Panc1 (cell line): ENCODE measurements at regions not wholly inside any gene's neighbourhood (a gene's known extent, or its start where the extent isn't known, plus 50 kb on each side); places are given as distances from the start of the nearest gene placed in this dataset.

Source experiments
- ATAC-seq: fragments of 200-7000 bp; cut with Tn5 transposase; 2 replicates; pipeline ENCODE4 v1.9.1; 2020; ENCODE audit warnings: mild to moderate bottlenecking, moderate library complexity
- BruUV-seq: library from RNA; stranded (reverse); fragments of 400-500 nt; replicated peaks from 2 replicates; lab custom pipeline; 2021; lab: Mats Ljungman, UMichigan
- CTCF ChIA-PET: fragments of 300-600 bp; sonication (Branson Sonifier 250); formaldehyde crosslinking; loops from one replicate; lab custom pipeline; 2022; ENCODE audit warnings: antibody characterized with exemption; lab: Charles Lee
- POLR2A ChIA-PET: fragments of 300-600 bp; sonication (Branson Sonifier 250); formaldehyde crosslinking; loops from one replicate; lab custom pipeline; 2022; ENCODE audit warnings: antibody characterized with exemption; lab: Charles Lee
- DNase-seq: peaks from one replicate; pipeline ENCODE4 v3.0.0-alpha.2; 2010; ENCODE audit warnings: low read depth, low spot score
- H3K27ac ChIP-seq: 2 replicates; pipeline ENCODE4 v1.5.1; 2011; ENCODE audit warnings: mild to moderate bottlenecking, low read length, inconsistent platforms
- H3K27me3 ChIP-seq: fragments of 200-500 bp; sonication (Bioruptor generic); 2 replicates; pipeline ENCODE4 v1.6.0; 2014; ENCODE audit warnings: low read length, inconsistent platforms; ENCODE audit not compliant: control insufficient read depth, insufficient read depth
- H3K36me3 ChIP-seq: fragments of 200-500 bp; sonication (Bioruptor generic); 2 replicates; pipeline ENCODE4 v1.5.1; 2014; ENCODE audit warnings: inconsistent platforms, mild to moderate bottlenecking, low read length, moderate library complexity; ENCODE audit not compliant: control insufficient read depth, insufficient read depth
- H3K4me1 ChIP-seq: 2 replicates; pipeline ENCODE4 v1.5.1; 2011; ENCODE audit warnings: inconsistent platforms, mild to moderate bottlenecking, low read length, moderate library complexity; ENCODE audit not compliant: control insufficient read depth, insufficient read depth
- H3K4me3 ChIP-seq, 2 experiments: 2 replicates each; pipeline ENCODE4 v1.5.1; 2011 to 2012; ENCODE audit warnings: low read depth in 2 of 2, low read length in 2 of 2, mild to moderate bottlenecking in 2 of 2, inconsistent platforms in 1 of 2, moderate library complexity in 1 of 2
- H3K9me3 ChIP-seq: fragments of 200-500 bp; sonication (Bioruptor generic); 2 replicates; pipeline ENCODE4 v1.5.1; 2014; ENCODE audit warnings: low read depth, mild to moderate bottlenecking, inconsistent platforms, low read length, moderate library complexity; ENCODE audit not compliant: control insufficient read depth, insufficient read depth
- CTCF ChIP-seq: fragments of 450-650 bp; IDR thresholded peaks from 2 replicates; pipeline ENCODE4 v1.5.1; 2017; ENCODE audit warnings: mild to moderate bottlenecking
- POLR2AphosphoS5 ChIP-seq: IDR thresholded peaks from 2 replicates; pipeline ENCODE4 v1.6.1; 2012; ENCODE audit warnings: mild to moderate bottlenecking, low read depth, low read length, moderate library complexity
- REST ChIP-seq, 2 experiments: IDR thresholded peaks; 2 replicates each; pipeline ENCODE4 v1.6.1; 2011 to 2012; ENCODE audit warnings: low read depth in 2 of 2, control low read depth in 1 of 2, low read length in 1 of 2, mild to moderate bottlenecking in 1 of 2, moderate library complexity in 1 of 2; ENCODE audit not compliant: insufficient read depth in 1 of 2
- SIN3A ChIP-seq: IDR thresholded peaks from 2 replicates; pipeline ENCODE4 v1.6.1; 2012; ENCODE audit warnings: low read depth, mild to moderate bottlenecking, low read length, moderate library complexity, borderline replicate concordance; ENCODE audit not compliant: insufficient read depth
- TCF7L2 ChIP-seq: IDR thresholded peaks from 2 replicates; pipeline ENCODE4 v1.6.1; 2011; ENCODE audit warnings: mild to moderate bottlenecking, low read depth, low read length, inconsistent platforms
- in situ Hi-C: cut with HindIII; loops from 2 replicates; pipeline ENCODE4 v1.10.0; 2016; ENCODE audit warnings: low sequenced_read_pairs, low pct_unique_long_range_greater_than_20kb
- intact Hi-C: fragments of 100-400 bp; cut with micrococcal nuclease; formaldehyde crosslinking; loops from one replicate; pipeline ENCODE4 v1.10.0; 2022; ENCODE audit not compliant: unreplicated experiment

GRCh38 chr21:41066086-41066938, 101.6 kb upstream of the BACE2 start:
- H3K27me3 ChIP-seq, result peaks cover 3% of the 10 kb centered on the region
- ChIA-PET POLR2A (no interaction called here), CTCF (no interaction called here)
- no peaks in the 10 kb centered on the region for H3K4me1 ChIP-seq
- intact Hi-C loops, result loop anchor here (5.0 to 10.0 kb wide), 3 partner anchors 222 to 924 kb away; partner anchors contain the start of gene DSCAM
- no peak overlapping the region for H3K4me3 ChIP-seq
- no peak for TF ChIP-seq SIN3A
- no peak for TF ChIP-seq POLR2AphosphoS5
- TF ChIP-seq REST (IDR thresholded peaks at IDR 0.05; ENCODE audit: insufficient read depth in 1 of 2, low read depth in 2 of 2, low read length in 1 of 2), result no peak
- TF ChIP-seq CTCF, result no peak
- no peak for TF ChIP-seq TCF7L2
- no peak for ATAC-seq
- H3K27ac ChIP-seq, result no peak overlapping the region
- no peak for DNase-seq
- H3K9me3 ChIP-seq, result no peaks in the 10 kb centered on the region
- BruUV-seq, result no TSS peak
- no peaks in the 10 kb centered on the region for H3K36me3 ChIP-seq
- in situ Hi-C loops, result no loop called here

GRCh38 chr21:41067709-41068108, 100.3 kb upstream of the BACE2 start:
- no peaks in the 10 kb centered on the region for H3K4me1 ChIP-seq
- no peaks in the 10 kb centered on the region for H3K36me3 ChIP-seq
- ChIA-PET POLR2A (no interaction called here), CTCF (interaction anchor here (0.6 kb wide), 1 partner anchor 921 kb away, joined by 3 read pairs; no protein-coding TSS in a partner anchor)
- intact Hi-C loops, result loop anchor here (5.0 to 10.0 kb wide), 3 partner anchors 223 to 925 kb away; partner anchors contain the start of gene DSCAM
- peaks cover 3% of the 10 kb centered on the region for H3K27me3 ChIP-seq
- no TSS peak for BruUV-seq
- DNase-seq (no peak), ATAC-seq (no peak)
- H3K27ac ChIP-seq, result no peak overlapping the region
- no peak for TF ChIP-seq REST (IDR thresholded peaks at IDR 0.05; ENCODE audit: insufficient read depth in 1 of 2, low read depth in 2 of 2, low read length in 1 of 2)
- no peak for TF ChIP-seq TCF7L2
- no peak for TF ChIP-seq POLR2AphosphoS5
- no peak for TF ChIP-seq SIN3A
- TF ChIP-seq CTCF, result no peak
- in situ Hi-C loops, result no loop called here
- no peaks in the 10 kb centered on the region for H3K9me3 ChIP-seq
- H3K4me3 ChIP-seq, result no peak overlapping the region
